K562 (cell line): ENCODE measurements at regions not wholly inside any gene's neighbourhood (a gene's known extent, or its start where the extent isn't known, plus 50 kb on each side); places are given as distances from the start of the nearest gene placed in this dataset.

Source experiments
- ATAC-seq: fragments of 200-7000 bp; cut with Tn5 transposase; 3 replicates; pipeline ENCODE4 v1.9.1; 2020; ENCODE audit warnings: moderate library complexity
- BruUV-seq: library from RNA; stranded (reverse); fragments of 400-500 nt; replicated peaks from 2 replicates; lab custom pipeline; 2021; lab: Mats Ljungman, UMichigan
- CTCF ChIA-PET: fragments of 300-600 bp; formaldehyde crosslinking; extraction: SDS; loops from one replicate; lab custom pipeline; 2021; ENCODE audit warnings: low intra/inter-chr PET ratio; lab: Yijun Ruan, JAX
- POLR2A ChIA-PET: fragments of 300-600, 350-650 bp; sonication (Branson Sonifier 250); formaldehyde crosslinking; extraction: SDS; loops from one replicate; lab custom pipeline; 2021; ENCODE audit warnings: antibody characterized with exemption, inconsistent platforms; lab: Yijun Ruan, JAX
- DNase-seq, 4 experiments: peaks; one replicate each; pipeline versions ENCODE4 v3.0.0 to v3.0.0-alpha.2; 2011 to 2018; ENCODE audit warnings: low spot score in 3 of 4, mixed read lengths in 3 of 4; ENCODE audit errors: extremely low read depth in 1 of 4
- FAIRE-seq: peaks from 2 replicates; lab custom pipeline; 2011; peaks lifted over from hg19 to GRCh38; lab: Jason Lieb, UNC
- H2AFZ ChIP-seq: 2 replicates; pipeline ENCODE4 v1.6.0; 2011; ENCODE audit warnings: low read depth, low read length, control low read depth, inconsistent platforms
- H3K27ac ChIP-seq: fragments of 200-600 bp; 3 replicates; pipeline ENCODE4 v1.8.0; 2011; ENCODE audit warnings: low read depth, mild to moderate bottlenecking, control low read depth, inconsistent platforms, low read length, moderate library complexity, mixed read lengths; ENCODE audit errors: extremely low read depth
- H3K27me3 ChIP-seq, 2 experiments: fragments of 300-600 bp in 1 of 2; 2 replicates in 1 of 2; 3 replicates in 1 of 2; pipeline versions ENCODE4 v1.6.0 to v1.8.0; 2011; ENCODE audit warnings: inconsistent platforms in 2 of 2, low read length in 2 of 2, mild to moderate bottlenecking in 1 of 2, mixed read lengths in 1 of 2, moderate library complexity in 1 of 2; ENCODE audit not compliant: control insufficient read depth in 2 of 2, insufficient read depth in 2 of 2
- H3K36me3 ChIP-seq: fragments of 300-600 bp; 3 replicates; pipeline ENCODE4 v1.8.0; 2011; ENCODE audit warnings: mild to moderate bottlenecking, low read length, inconsistent platforms; ENCODE audit not compliant: control insufficient read depth, insufficient read depth
- H3K4me1 ChIP-seq, 2 experiments: fragments of 200-600 bp in 1 of 2; replicated peaks in 1 of 2; 2 replicates in 1 of 2; 3 replicates in 1 of 2; pipeline versions ENCODE4 v1.5.1 to v1.8.0; 2011; ENCODE audit warnings: inconsistent platforms in 2 of 2, low read length in 2 of 2, mild to moderate bottlenecking in 1 of 2, mixed read lengths in 1 of 2, moderate library complexity in 1 of 2; ENCODE audit not compliant: control insufficient read depth in 2 of 2, insufficient read depth in 2 of 2
- H3K4me2 ChIP-seq: 2 replicates; pipeline ENCODE4 v1.6.1; 2011; ENCODE audit warnings: low read length, control low read depth, inconsistent platforms, mixed read lengths; ENCODE audit not compliant: insufficient read depth
- H3K4me3 ChIP-seq: fragments of 200-600 bp; sonication (generic), shearing (Covaris generic); 2 replicates; pipeline ENCODE4 v1.5.1; 2016; ENCODE audit warnings: control low read depth, inconsistent platforms
- H3K79me2 ChIP-seq: fragments of 200-600 bp; 3 replicates; pipeline ENCODE4 v1.8.0; 2011; ENCODE audit warnings: low read length, inconsistent platforms; ENCODE audit not compliant: control insufficient read depth, insufficient read depth
- H3K9ac ChIP-seq, 2 experiments: 2 replicates each; pipeline versions ENCODE4 v1.6.0 to v1.6.1; 2011; ENCODE audit warnings: low read depth in 2 of 2, low read length in 2 of 2, control low read depth in 1 of 2, inconsistent platforms in 1 of 2, mild to moderate bottlenecking in 1 of 2, mixed read lengths in 1 of 2; ENCODE audit not compliant: insufficient read depth in 1 of 2
- H3K9me1 ChIP-seq: one replicate; pipeline ENCODE4 v1.6.0; 2011; ENCODE audit warnings: inconsistent platforms, mild to moderate bottlenecking, low read length, moderate library complexity; ENCODE audit not compliant: control insufficient read depth, insufficient read depth
- H3K9me3 ChIP-seq: replicated peaks from 2 replicates; pipeline ENCODE4 v1.5.1; 2011; ENCODE audit warnings: low read depth, low read length, inconsistent platforms; ENCODE audit not compliant: control insufficient read depth, insufficient read depth
- H4K20me1 ChIP-seq: replicated peaks from 2 replicates; pipeline ENCODE4 v1.6.1; 2011; ENCODE audit warnings: low read length, inconsistent platforms, mixed read lengths; ENCODE audit not compliant: control insufficient read depth, insufficient read depth
- ADNP ChIP-seq: fragments of 200-800 bp; sonication (Bioruptor generic); IDR thresholded peaks from 2 replicates; pipeline ENCODE4 v1.6.1; 2016; ENCODE audit warnings: missing genetic modification characterization, missing compliant biosample characterization
- ATF1 ChIP-seq, 2 experiments: fragments of 450-650 bp in 1 of 2; IDR thresholded peaks; 2 replicates each; pipeline ENCODE4 v1.6.1; 2016; ENCODE audit warnings: missing compliant biosample characterization in 1 of 2, missing genetic modification characterization in 1 of 2
- BCOR ChIP-seq: fragments of 450-650 bp; IDR thresholded peaks from 2 replicates; pipeline ENCODE4 v1.6.1; 2016
- CHD4 ChIP-seq: fragments of 200-600 bp; sonication (generic); IDR thresholded peaks from 3 replicates; pipeline ENCODE4 v1.6.1; 2012; ENCODE audit warnings: low read depth, mild to moderate bottlenecking, mixed read lengths, low read length, inconsistent platforms; ENCODE audit not compliant: insufficient read depth, insufficient replicate concordance, poor library complexity, severe bottlenecking
- DACH1 ChIP-seq: fragments of 450-650 bp; IDR thresholded peaks from 2 replicates; pipeline ENCODE4 v1.6.1; 2018; ENCODE audit not compliant: partially characterized antibody
- DPF2 ChIP-seq: fragments of 450-650 bp; IDR thresholded peaks from 2 replicates; pipeline ENCODE4 v1.6.1; 2016
- EP300 ChIP-seq: IDR thresholded peaks from 2 replicates; pipeline ENCODE4 v1.6.1; 2012; ENCODE audit warnings: low read length, improper control_type of control experiment
- GATAD2B ChIP-seq: fragments of 450-650 bp; IDR thresholded peaks from 2 replicates; pipeline ENCODE4 v1.6.1; 2017; ENCODE audit warnings: mild to moderate bottlenecking, borderline replicate concordance
- KDM1A ChIP-seq, 2 experiments: fragments of 450-650 bp; IDR thresholded peaks; 2 replicates each; pipeline ENCODE4 v1.6.1; 2016; ENCODE audit warnings: mild to moderate bottlenecking in 2 of 2
- MED1 ChIP-seq: sonication (generic); formaldehyde crosslinking; IDR thresholded peaks from 2 replicates; pipeline ENCODE4 v1.8.1; 2023; ENCODE audit warnings: missing genetic modification reagents, borderline replicate concordance
- MTA2 ChIP-seq: fragments of 450-650 bp; IDR thresholded peaks from 2 replicates; pipeline ENCODE4 v1.6.1; 2016; ENCODE audit warnings: low read depth
- NCOA2 ChIP-seq, 2 experiments: fragments of 450-650 bp; IDR thresholded peaks; 2 replicates each; pipeline ENCODE4 v1.6.1; 2018; ENCODE audit warnings: mild to moderate bottlenecking in 2 of 2, moderate library complexity in 1 of 2; ENCODE audit not compliant: partially characterized antibody in 2 of 2
- NCOA4 ChIP-seq: fragments of 450-650 bp; IDR thresholded peaks from 2 replicates; pipeline ENCODE4 v1.6.1; 2018; ENCODE audit warnings: mild to moderate bottlenecking; ENCODE audit not compliant: partially characterized antibody
- NEUROD1 ChIP-seq: fragments of 150-350 bp; IDR thresholded peaks from 2 replicates; pipeline ENCODE4 v1.6.1; 2014; ENCODE audit warnings: borderline replicate concordance, low read length, low read depth; ENCODE audit not compliant: partially characterized antibody
- NFE2L1 ChIP-seq: fragments of 450-650 bp; IDR thresholded peaks from 2 replicates; pipeline ENCODE4 v1.6.1; 2016; ENCODE audit warnings: missing genetic modification characterization, low read depth, mild to moderate bottlenecking, missing compliant biosample characterization, moderate library complexity, borderline replicate concordance
- NFRKB ChIP-seq: fragments of 450-650 bp; IDR thresholded peaks from 2 replicates; pipeline ENCODE4 v1.6.1; 2016; ENCODE audit warnings: low read depth
- NR3C1 ChIP-seq: sonication (generic); formaldehyde crosslinking; IDR thresholded peaks from 2 replicates; pipeline ENCODE4 v1.8.1; 2022; ENCODE audit warnings: missing genetic modification reagents
- RBM25 ChIP-seq: fragments of 200-400 bp; formaldehyde crosslinking; IDR thresholded peaks from 2 replicates; pipeline ENCODE4 v1.6.1; 2018; ENCODE audit warnings: low read length, low read depth, moderate library complexity; ENCODE audit not compliant: severe bottlenecking
- RCOR1 ChIP-seq, 2 experiments: IDR thresholded peaks; 2 replicates each; pipeline ENCODE4 v1.6.1; 2012; ENCODE audit warnings: low read depth in 2 of 2, low read length in 2 of 2, borderline replicate concordance in 1 of 2, improper control_type of control experiment in 1 of 2
- SREBF1 ChIP-seq: fragments of 150-350 bp; IDR thresholded peaks from 2 replicates; pipeline ENCODE4 v1.6.1; 2014; ENCODE audit warnings: antibody characterized with exemption, low read depth, low read length, borderline replicate concordance
- ZBTB26 ChIP-seq: fragments of 450-650 bp; formaldehyde crosslinking; IDR thresholded peaks from 2 replicates; pipeline ENCODE4 v1.4.0; 2022; ENCODE audit warnings: missing genetic modification characterization
- ZHX1 ChIP-seq: fragments of 150-350 bp; conservative IDR thresholded peaks from 2 replicates; pipeline ENCODE4 v1.6.1; 2014; ENCODE audit warnings: low read length
- ZNF830 ChIP-seq: fragments of 250-450 bp; sonication (Bioruptor Pico); IDR thresholded peaks from 2 replicates; pipeline ENCODE4 v1.5.0; 2021; ENCODE audit warnings: mild to moderate bottlenecking
- WGBS: fragments of 100-300 bp; shearing (Covaris generic); methylation state at CpG from one replicate; pipeline ENCODE4 v1.1.6; 2016; ENCODE audit warnings: low coverage, mixed read lengths; ENCODE audit not compliant: insufficient coverage; ENCODE audit errors: missing lambda C conversion rate; 5-methylcytosine and 5-hydroxymethylcytosine counted together
- in situ Hi-C: fragments of 300-500 bp; cut with MboI; formaldehyde crosslinking; loops from 4 replicates; pipeline ENCODE4 v1.15.0; 2018; ENCODE audit warnings: inconsistent platforms, mixed read lengths
- intact Hi-C: fragments of 100-400 bp; cut with micrococcal nuclease; formaldehyde crosslinking; loops from 2 replicates; pipeline ENCODE4 v1.14.2; 2022

GRCh38 chr12:113756609-113757008 is 209.5 kb downstream of the RBM19 start:
- no peak overlapping the region for H2AFZ ChIP-seq
- peaks cover 14% of the 10 kb centered on the region for H3K36me3 ChIP-seq
- ChIA-PET CTCF (no interaction called here), POLR2A (interaction anchor here (0.5 kb wide), 1 partner anchor 249 kb away, joined by 3 read pairs; no protein-coding TSS in a partner anchor)
- no TSS peak for BruUV-seq
- no peak overlapping the region for H3K4me2 ChIP-seq
- no peaks in the 10 kb centered on the region for H3K27me3 ChIP-seq
- H3K9me3 ChIP-seq: no peaks in the 10 kb centered on the region
- in situ Hi-C loops: no loop called here
- DNase-seq (no peak), FAIRE-seq (no peak), ATAC-seq (no peak)
- no peaks in the 10 kb centered on the region for H3K9me1 ChIP-seq
- no peak overlapping the region for H3K9ac ChIP-seq
- WGBS: 50% methylated on average over 4 of the region's 4 CpGs
- H3K4me3 ChIP-seq: no peak overlapping the region
- intact Hi-C loops: no loop called here
- peaks cover 27% of the 10 kb centered on the region for H4K20me1 ChIP-seq
- no peak overlapping the region for H3K27ac ChIP-seq
- peaks cover 29 to 31% of the 10 kb centered on the region in 2 experiments; a peak in 4 of 5 replicates for H3K4me1 ChIP-seq
- H3K79me2 ChIP-seq: no peaks in the 10 kb centered on the region
- no peak for TF ChIP-seq NEUROD1
- TF ChIP-seq NFE2L1: no peak
- TF ChIP-seq ZNF830 (CRISPR knock-in tag): no peak
- TF ChIP-seq BCOR: peak; percentile 85
- TF ChIP-seq NFRKB: no peak
- no peak for TF ChIP-seq MTA2
- TF ChIP-seq SREBF1: no peak
- TF ChIP-seq ZBTB26 (CRISPR knock-in tag): no peak
- TF ChIP-seq ADNP (tag): peak; percentile 87
- TF ChIP-seq GATAD2B: no peak
- no peak for TF ChIP-seq MED1
- no peak for TF ChIP-seq EP300
- peak; percentile 90 for TF ChIP-seq RBM25
- TF ChIP-seq CHD4: peak; percentile 66
- TF ChIP-seq DACH1: no peak
- peak; percentile 41 to 73; a peak in 3 of 4 replicates for TF ChIP-seq KDM1A (IDR thresholded peaks at IDR 0.05)
- TF ChIP-seq NR3C1 (CRISPR knock-in tag): no peak
- TF ChIP-seq NCOA4: no peak
- no peak for TF ChIP-seq NCOA2 (IDR thresholded peaks at IDR 0.05; ENCODE audit: partially characterized antibody in 2 of 2)
- TF ChIP-seq ATF1 (CRISPR knock-in tag; IDR thresholded peaks at IDR 0.05): no peak
- no peak for TF ChIP-seq ATF1 (tag; IDR thresholded peaks at IDR 0.05)
- TF ChIP-seq RCOR1 (IDR thresholded peaks at IDR 0.05; ENCODE audit: borderline replicate concordance in 1 of 2, low read depth in 2 of 2, low read length in 2 of 2): 0 out of 4 replicates have a peak, but pooled peaks of 1 of the 2 experiments have one; percentile 40
- TF ChIP-seq DPF2: no peak
- TF ChIP-seq ZHX1: no peak
